IMR-90 (cell line): ENCODE measurements at regions not wholly inside any gene's neighbourhood (a gene's known extent, or its start where the extent isn't known, plus 50 kb on each side); places are given as distances from the start of the nearest gene placed in this dataset.

Source experiments
- ATAC-seq: fragments of 200-7000 bp; cut with Tn5 transposase; 2 replicates; pipeline ENCODE4 v1.9.1; 2020; ENCODE audit warnings: low read depth, mild to moderate bottlenecking, moderate library complexity
- BruUV-seq: library from RNA; stranded (reverse); fragments of 400-500 nt; replicated peaks from 2 replicates; lab custom pipeline; 2021; lab: Mats Ljungman, UMichigan
- CTCF ChIA-PET: fragments of 300-600 bp; formaldehyde crosslinking; extraction: SDS; loops from one replicate; lab custom pipeline; 2021; ENCODE audit warnings: antibody characterized with exemption; lab: Yijun Ruan, JAX
- POLR2A ChIA-PET: fragments of 300-600 bp; sonication (Branson Sonifier 250); formaldehyde crosslinking; loops from one replicate; lab custom pipeline; 2022; ENCODE audit warnings: antibody characterized with exemption; ENCODE audit not compliant: unreplicated experiment; lab: Charles Lee
- DNase-seq: peaks from one replicate; pipeline ENCODE4 v3.0.0; 2013
- H2AFZ ChIP-seq: replicated peaks from 2 replicates; pipeline ENCODE3; 2013; ENCODE audit warnings: low read length, mild to moderate bottlenecking; ENCODE audit not compliant: poor library complexity
- H2AK5ac ChIP-seq: 2 replicates; pipeline ENCODE4 v1.6.1; 2013; ENCODE audit warnings: low read depth, low read length, inconsistent platforms
- H2AK9ac ChIP-seq: replicated peaks from 2 replicates; pipeline ENCODE3; 2013; ENCODE audit warnings: mild to moderate bottlenecking, low read depth, low read length, moderate library complexity; ENCODE audit not compliant: poor library complexity
- H2BK120ac ChIP-seq: 2 replicates; pipeline ENCODE4 v1.6.1; 2013; ENCODE audit warnings: low read depth, low read length, inconsistent platforms
- H2BK15ac ChIP-seq: 3 replicates; pipeline ENCODE4 v1.6.1; 2013; ENCODE audit warnings: low read depth, low read length, inconsistent platforms
- H2BK20ac ChIP-seq: 2 replicates; pipeline ENCODE4 v1.6.1; 2013; ENCODE audit warnings: low read depth, mild to moderate bottlenecking, inconsistent platforms, low read length, moderate library complexity
- H2BK5ac ChIP-seq: 2 replicates; pipeline ENCODE4 v1.6.1; 2013; ENCODE audit warnings: mild to moderate bottlenecking, low read depth, low read length, inconsistent platforms; ENCODE audit not compliant: poor library complexity, severe bottlenecking
- H3K14ac ChIP-seq: replicated peaks from 2 replicates; pipeline ENCODE4 v1.6.1; 2013; ENCODE audit warnings: low read depth, low read length, inconsistent platforms
- H3K18ac ChIP-seq: 2 replicates; pipeline ENCODE4 v1.6.1; 2013; ENCODE audit warnings: low read depth, low read length, control low read depth
- H3K23ac ChIP-seq: 2 replicates; pipeline ENCODE4 v1.6.1; 2013; ENCODE audit warnings: low read depth, low read length, inconsistent platforms
- H3K27ac ChIP-seq: 2 replicates; pipeline ENCODE4 v1.5.1; 2013; ENCODE audit warnings: mild to moderate bottlenecking, control low read depth, low read length; ENCODE audit not compliant: insufficient read depth
- H3K27me3 ChIP-seq: 2 replicates; pipeline ENCODE4 v1.6.1; 2013; ENCODE audit warnings: low read length; ENCODE audit not compliant: control insufficient read depth, insufficient read depth
- H3K36me3 ChIP-seq: 2 replicates; pipeline ENCODE4 v1.6.1; 2013; ENCODE audit warnings: low read length, mixed read lengths; ENCODE audit not compliant: control insufficient read depth, insufficient read depth
- H3K4ac ChIP-seq: 2 replicates; pipeline ENCODE4 v1.6.1; 2013; ENCODE audit warnings: low read depth, low read length, inconsistent platforms
- H3K4me1 ChIP-seq: 2 replicates; pipeline ENCODE4 v1.6.1; 2013; ENCODE audit warnings: low read length, mixed read lengths; ENCODE audit not compliant: control insufficient read depth, insufficient read depth
- H3K4me2 ChIP-seq: 2 replicates; pipeline ENCODE4 v1.6.1; 2013; ENCODE audit warnings: low read depth, mild to moderate bottlenecking, control low read depth, low read length, moderate library complexity
- H3K4me3 ChIP-seq: 2 replicates; pipeline ENCODE4 v1.5.1; 2013; ENCODE audit warnings: low read depth, mild to moderate bottlenecking, control low read depth, low read length, moderate library complexity; ENCODE audit not compliant: insufficient read depth
- H3K56ac ChIP-seq: 2 replicates; pipeline ENCODE4 v1.6.1; 2013; ENCODE audit warnings: low read length, inconsistent platforms; ENCODE audit not compliant: insufficient read depth; ENCODE audit errors: extremely low read depth
- H3K79me1 ChIP-seq, 2 experiments: 2 replicates each; pipeline ENCODE4 v1.6.1; 2013; ENCODE audit warnings: low read length in 2 of 2, inconsistent platforms in 1 of 2, low read depth in 1 of 2
- H3K9ac ChIP-seq: 2 replicates; pipeline ENCODE4 v1.6.1; 2013; ENCODE audit warnings: low read depth, low read length, control low read depth
- H3K9me1 ChIP-seq: 2 replicates; pipeline ENCODE4 v1.6.1; 2013; ENCODE audit warnings: low read length, inconsistent platforms; ENCODE audit not compliant: insufficient read depth
- H3K9me3 ChIP-seq: 2 replicates; pipeline ENCODE4 v1.6.1; 2013; ENCODE audit warnings: low read length; ENCODE audit not compliant: control insufficient read depth, insufficient read depth
- H4K20me1 ChIP-seq: 2 replicates; pipeline ENCODE4 v1.6.1; 2013; ENCODE audit warnings: low read length, inconsistent platforms; ENCODE audit not compliant: insufficient read depth
- H4K5ac ChIP-seq: 2 replicates; pipeline ENCODE4 v1.6.1; 2013; ENCODE audit warnings: mild to moderate bottlenecking, low read depth, low read length, control low read depth
- H4K8ac ChIP-seq, 2 experiments: 2 replicates each; pipeline ENCODE4 v1.6.1; 2013; ENCODE audit warnings: low read depth in 2 of 2, low read length in 2 of 2, control low read depth in 1 of 2, inconsistent platforms in 1 of 2
- H4K91ac ChIP-seq: 2 replicates; pipeline ENCODE4 v1.6.1; 2013; ENCODE audit warnings: low read depth, low read length, inconsistent platforms; ENCODE audit not compliant: insufficient read depth
- CEBPB ChIP-seq: IDR thresholded peaks from 2 replicates; pipeline ENCODE4 v1.6.1; 2012; ENCODE audit warnings: low read depth, low read length, improper control_type of control experiment
- FOS ChIP-seq: fragments of 150-350 bp; IDR thresholded peaks from 2 replicates; pipeline ENCODE4 v1.6.1; 2016; ENCODE audit warnings: low read depth, low read length
- MAFK ChIP-seq: IDR thresholded peaks from 2 replicates; pipeline ENCODE4 v1.6.1; 2012; ENCODE audit warnings: low read depth, low read length, improper control_type of control experiment
- MAZ ChIP-seq: IDR thresholded peaks from 2 replicates; pipeline ENCODE4 v1.6.1; 2012; ENCODE audit warnings: low read depth, mild to moderate bottlenecking, low read length, improper control_type of control experiment, moderate library complexity, borderline replicate concordance
- RAD21 ChIP-seq: IDR thresholded peaks from 2 replicates; pipeline ENCODE4 v1.6.1; 2012; ENCODE audit warnings: low read length, improper control_type of control experiment
- RFX5 ChIP-seq: IDR thresholded peaks from 2 replicates; pipeline ENCODE4 v1.8.0; 2012; ENCODE audit warnings: low read depth, mild to moderate bottlenecking, low read length, moderate library complexity
- WGBS, 2 experiments: methylation state at CpG; one replicate each; pipeline versions ENCODE4 v1.1.5 to v1.1.7; 2013; ENCODE audit warnings: missing lambda C conversion rate in 2 of 2; ENCODE audit not compliant: insufficient read length in 1 of 2; ENCODE audit errors: extremely low coverage in 2 of 2; 5-methylcytosine and 5-hydroxymethylcytosine counted together
- dilution Hi-C: fragments of 300-500 bp; cut with HindIII; formaldehyde crosslinking; loops from one replicate; pipeline ENCODE4 v1.14.3; 2018; ENCODE audit warnings: low sequenced_read_pairs; ENCODE audit not compliant: unreplicated experiment
- in situ Hi-C: fragments of 300-500 bp; cut with MboI; formaldehyde crosslinking; loops from 3 replicates; pipeline ENCODE4 v1.14.3; 2019; ENCODE audit warnings: low sequenced_read_pairs, inconsistent platforms, mixed read lengths
- intact Hi-C: fragments of 100-400 bp; cut with micrococcal nuclease; formaldehyde crosslinking; loops from 2 replicates; pipeline ENCODE4 v1.10.0; 2022

- no peak overlapping the region for H3K9ac ChIP-seq
- no peaks in the 10 kb centered on the region for H3K9me3 ChIP-seq
- no peak overlapping the region for H3K4me2 ChIP-seq
- H4K20me1 ChIP-seq: no peaks in the 10 kb centered on the region
- peak overlapping the region; percentile 62 for H2BK20ac ChIP-seq
- no TSS peak for BruUV-seq
- H4K5ac ChIP-seq: no peak overlapping the region
- H2AK9ac ChIP-seq: no peak overlapping the region
- no peak overlapping the region for H3K23ac ChIP-seq
- H3K79me1 ChIP-seq: no peaks in the 10 kb centered on the region
- dilution Hi-C loops (no loop called here), intact Hi-C loops (no loop called here), in situ Hi-C loops (no loop called here)
- H3K14ac ChIP-seq: no peak overlapping the region
- POLR2A ChIA-PET: no interaction called here
- CTCF ChIA-PET: no interaction called here
- H4K91ac ChIP-seq: 0 out of 2 replicates have a peak overlapping the region, but pooled peaks have one; percentile 61
- peaks cover 2% of the 10 kb centered on the region; the same call in 1 of the 2 replicates for H3K4me1 ChIP-seq
- TF ChIP-seq MAFK (no peak), CEBPB (no peak), MAZ (no peak), FOS (peak; percentile 52; the same call in 1 of the 2 replicates), RAD21 (no peak), RFX5 (no peak)
- peak overlapping the region; percentile 78; the same call in 1 of the 3 replicates for H2BK15ac ChIP-seq
- H3K4ac ChIP-seq: 0 out of 2 replicates have a peak overlapping the region, but pooled peaks have one; percentile 24
- no CpG with 5 or more reads among the region's 3 CpGs for WGBS, 2 experiments
- H2BK5ac ChIP-seq: peak overlapping the region; percentile 25
- no peak overlapping the region for H3K4me3 ChIP-seq
- ATAC-seq (peak; percentile 74), DNase-seq (peak; percentile 66)
- peak overlapping the region in 1 of 2 experiments; percentile 77; a peak in 1 of 4 replicates for H4K8ac ChIP-seq
- H3K36me3 ChIP-seq: no peaks in the 10 kb centered on the region
- peak overlapping the region; percentile 57; the same call in 1 of the 2 replicates for H2BK120ac ChIP-seq
- H2AFZ ChIP-seq: no peak overlapping the region
- H3K9me1 ChIP-seq: no peaks in the 10 kb centered on the region
- H3K56ac ChIP-seq: no peak overlapping the region
- peak overlapping the region; percentile 56; the same call in 1 of the 2 replicates for H2AK5ac ChIP-seq
- no peak overlapping the region for H3K27ac ChIP-seq
- peak overlapping the region; percentile 76; the same call in 1 of the 2 replicates for H3K18ac ChIP-seq
- no peaks in the 10 kb centered on the region for H3K27me3 ChIP-seq
These were observed 1111.2 kb downstream of the TUSC7 start for GRCh38 chr3:117820658-117821299.
